ENCODE measurements at regions not wholly inside any gene's neighbourhood (a gene's known extent, or its start where the extent isn't known, plus 50 kb on each side); places are given as distances from the start of the nearest gene placed in this dataset.

DNA sequence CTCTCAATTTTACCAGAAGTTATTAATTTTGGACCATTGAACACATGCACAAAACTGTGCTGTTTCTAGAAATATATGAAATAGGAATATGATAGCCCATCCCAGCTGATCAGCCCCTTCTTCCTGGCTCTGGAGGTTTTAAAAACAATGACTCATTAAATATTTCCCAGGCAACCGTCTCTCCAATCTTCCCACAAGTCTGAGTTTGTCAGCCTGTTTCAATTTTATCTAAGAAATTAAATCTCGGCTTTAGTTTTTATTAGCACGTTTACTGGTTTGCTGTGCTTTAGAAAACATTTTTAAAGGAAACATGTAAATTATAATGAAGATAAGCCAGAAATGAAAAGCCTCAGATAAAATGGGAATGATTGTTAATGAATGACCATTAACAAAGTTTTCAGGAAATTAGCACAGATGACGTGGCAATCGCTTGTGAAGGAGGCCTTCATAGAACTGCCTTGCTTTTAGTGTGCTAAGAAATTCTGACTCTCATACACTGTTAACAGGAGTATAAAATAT is 89.3 kb upstream of the RAP1B start:
- Histone ChIP-seq H3K27ac (ENCODE audit: extremely low read depth, low read depth, low read length) (no peak overlapping the region), H3K4me3 (ENCODE audit: low read depth, low read length) (no peak overlapping the region), H3K9me3 (ENCODE audit: control insufficient read depth, insufficient read depth, low read depth, low read length) (no peaks in the 10 kb centered on the region), H3K36me3 (ENCODE audit: control insufficient read depth in 2 of 2, insufficient read depth in 1 of 2, low read length in 2 of 2) (no peaks in the 10 kb centered on the region), H3K4me1 (ENCODE audit: control insufficient read depth, insufficient read depth, low read length) (0 out of 2 replicates have a peak, but pooled peaks cover 4% of the 10 kb centered on the region)
- ChIA-PET POLR2A (interaction anchor here (0.5 to 0.6 kb wide), 2 partner anchors 28 to 161 kb away, joined by 3 read pairs; no protein-coding TSS in a partner anchor), CTCF (interaction anchor here (0.5 kb wide), 1 partner anchor 91 kb away, joined by 3 read pairs; no protein-coding TSS in a partner anchor)
- 0 out of 2 replicates have a peak, but pooled peaks have one; percentile 16 for TF ChIP-seq GLIS1 (tag by site-specific recombination; IDR thresholded peaks at IDR 0.05)
- no peak for TF ChIP-seq ZIC2 (tag by site-specific recombination; IDR thresholded peaks at IDR 0.05)

DNA sequence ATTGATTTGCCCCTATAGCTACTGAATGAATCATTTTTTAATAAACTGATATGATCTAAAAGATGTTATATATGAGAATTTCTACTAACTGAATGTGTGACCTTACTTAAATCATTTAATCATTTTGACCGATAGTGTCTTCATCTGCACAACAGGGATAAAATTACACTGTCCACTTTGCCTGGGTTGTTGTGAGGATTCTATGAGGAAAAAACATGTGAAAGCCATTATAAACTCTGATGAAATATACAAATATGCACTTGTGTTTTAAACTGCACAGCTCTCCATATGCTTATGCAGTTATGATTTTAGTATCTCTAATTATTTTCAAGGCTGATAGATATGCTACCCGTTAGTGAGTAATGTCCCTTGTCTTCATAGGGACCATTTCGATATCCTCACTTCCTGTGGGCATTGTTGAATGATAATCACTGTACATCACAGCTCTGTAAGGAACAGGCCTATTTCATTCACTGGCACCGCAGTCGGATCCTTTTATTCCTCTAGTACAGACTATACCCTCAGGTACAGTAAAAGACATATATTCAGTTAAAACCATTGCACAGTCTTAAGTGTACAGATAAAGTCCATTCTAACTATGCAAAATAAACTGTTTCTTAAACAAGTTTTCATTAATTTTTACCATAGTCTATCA is 88.7 kb upstream of the RAP1B start:
- Histone ChIP-seq H3K36me3 (ENCODE audit: control insufficient read depth in 2 of 2, insufficient read depth in 1 of 2, low read length in 2 of 2) (no peaks in the 10 kb centered on the region), H3K4me3 (ENCODE audit: low read depth, low read length) (no peak overlapping the region), H3K4me1 (ENCODE audit: control insufficient read depth, insufficient read depth, low read length) (0 out of 2 replicates have a peak, but pooled peaks cover 4% of the 10 kb centered on the region), H3K9me3 (ENCODE audit: control insufficient read depth, insufficient read depth, low read depth, low read length) (no peaks in the 10 kb centered on the region), H3K27ac (ENCODE audit: extremely low read depth, low read depth, low read length) (no peak overlapping the region)
- CTCF ChIA-PET = no interaction called here
- POLR2A ChIA-PET = interaction anchor here (0.5 to 0.6 kb wide), 2 partner anchors 28 to 162 kb away, joined by 3 read pairs; no protein-coding TSS in a partner anchor
- TF ChIP-seq ZNF473 (tag by site-specific recombination; IDR thresholded peaks at IDR 0.05) = no peak
- TF ChIP-seq ZNF302 (tag by site-specific recombination; IDR thresholded peaks at IDR 0.05; ENCODE audit: low read depth) = no peak
- no peak for TF ChIP-seq ZNF544 (tag by site-specific recombination; IDR thresholded peaks at IDR 0.05)
- TF ChIP-seq ZNF248 (tag by site-specific recombination; IDR thresholded peaks at IDR 0.05) = no peak
- no peak for TF ChIP-seq ZNF311 (tag by site-specific recombination; IDR thresholded peaks at IDR 0.05; ENCODE audit: borderline replicate concordance)
- no peak for TF ChIP-seq ZNF280C (tag by site-specific recombination; IDR thresholded peaks at IDR 0.05)
- no peak for TF ChIP-seq SETDB1 (IDR thresholded peaks at IDR 0.05; ENCODE audit: insufficient read length, low read length)
- no peak for TF ChIP-seq ZSCAN4 (tag by site-specific recombination; IDR thresholded peaks at IDR 0.05)

DNA sequence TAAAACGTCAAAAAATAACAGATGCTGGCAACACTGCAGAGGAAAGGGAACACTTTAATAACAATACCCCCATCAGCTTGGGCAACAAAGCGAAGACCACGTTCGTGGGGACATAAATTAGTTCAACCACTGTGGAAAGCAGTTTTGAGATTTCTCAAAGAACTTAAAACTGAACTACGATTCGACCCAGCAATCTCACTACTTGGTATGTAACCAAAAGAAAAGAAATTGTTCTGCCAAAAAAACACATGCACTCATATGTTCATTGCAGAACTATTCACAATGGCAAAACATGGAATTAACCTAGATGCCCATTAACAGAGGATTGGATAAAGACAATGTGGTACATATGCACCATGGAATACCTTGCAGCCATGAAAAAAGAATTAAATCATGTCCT is 81.2 kb upstream of the RAP1B start:
- ChIA-PET CTCF (no interaction called here), POLR2A (no interaction called here)
- no peak overlapping the region for H3K4me3 ChIP-seq (ENCODE audit: low read depth, low read length)
- no peak for TF ChIP-seq PRDM1 (tag by site-specific recombination; IDR thresholded peaks at IDR 0.05)
- no peak for TF ChIP-seq ZNF416 (tag by site-specific recombination; IDR thresholded peaks at IDR 0.05)
- TF ChIP-seq ZBTB48 (tag by site-specific recombination; IDR thresholded peaks at IDR 0.05) = no peak
- TF ChIP-seq PRDM10 (tag by site-specific recombination; IDR thresholded peaks at IDR 0.05) = no peak
- TF ChIP-seq ZNF501 (tag by site-specific recombination; IDR thresholded peaks at IDR 0.05) = no peak
- TF ChIP-seq ZBTB49 (tag by site-specific recombination; IDR thresholded peaks at IDR 0.05; ENCODE audit: low read depth) = no peak
- TF ChIP-seq SP7 (tag by site-specific recombination; IDR thresholded peaks at IDR 0.05) = no peak
- TF ChIP-seq ZNF404 (tag by site-specific recombination; IDR thresholded peaks at IDR 0.05) = no peak
- TF ChIP-seq KLF9 (tag by site-specific recombination; IDR thresholded peaks at IDR 0.05; ENCODE audit: low read depth) = no peak
- TF ChIP-seq, protein P1, sequence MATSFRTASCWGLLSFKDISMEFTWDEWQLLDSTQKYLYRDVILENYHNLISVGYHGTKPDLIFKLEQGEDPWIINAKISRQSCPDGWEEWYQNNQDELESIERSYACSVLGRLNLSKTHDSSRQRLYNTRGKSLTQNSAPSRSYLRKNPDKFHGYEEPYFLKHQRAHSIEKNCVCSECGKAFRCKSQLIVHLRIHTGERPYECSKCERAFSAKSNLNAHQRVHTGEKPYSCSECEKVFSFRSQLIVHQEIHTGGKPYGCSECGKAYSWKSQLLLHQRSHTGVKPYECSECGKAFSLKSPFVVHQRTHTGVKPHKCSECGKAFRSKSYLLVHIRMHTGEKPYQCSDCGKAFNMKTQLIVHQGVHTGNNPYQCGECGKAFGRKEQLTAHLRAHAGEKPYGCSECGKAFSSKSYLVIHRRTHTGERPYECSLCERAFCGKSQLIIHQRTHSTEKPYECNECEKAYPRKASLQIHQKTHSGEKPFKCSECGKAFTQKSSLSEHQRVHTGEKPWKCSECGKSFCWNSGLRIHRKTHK (tag by site-specific recombination; IDR thresholded peaks at IDR 0.05) = no peak

More for the DNA sequence above, 81.2 kb upstream of the RAP1B start:
- Histone ChIP-seq H3K27ac (ENCODE audit: extremely low read depth, low read depth, low read length) (no peak overlapping the region), H3K4me1 (ENCODE audit: control insufficient read depth, insufficient read depth, low read length) (no peaks in the 10 kb centered on the region), H3K36me3 (ENCODE audit: control insufficient read depth in 2 of 2, insufficient read depth in 1 of 2, low read length in 2 of 2) (no peaks in the 10 kb centered on the region), H3K9me3 (ENCODE audit: control insufficient read depth, insufficient read depth, low read depth, low read length) (no peaks in the 10 kb centered on the region)

All from HEK293 (cell line).